ENCODE measurements at regions not wholly inside any gene's neighbourhood (a gene's known extent, or its start where the extent isn't known, plus 50 kb on each side); places are given as distances from the start of the nearest gene placed in this dataset.
A peak's percentile ranks its signal among the peaks of the same experiment; 100 is the strongest.

GRCh38 chr2:196487417-196487816, 152.1 kb upstream of the CCDC150 start:
- no peak for DNase-seq (ENCODE audit: low read depth)
- TF ChIP-seq CTCF (IDR thresholded peaks at IDR 0.05; ENCODE audit: insufficient read depth, low read length, severe bottlenecking): no peak
- Histone ChIP-seq H3K36me3 (ENCODE audit: control insufficient read depth, insufficient read depth, low read length) (no peaks in the 10 kb centered on the region), H3K27me3 (ENCODE audit: control insufficient read depth, insufficient read depth, low read length) (no peaks in the 10 kb centered on the region), H3K4me3 (ENCODE audit: low read depth, low read length) (no peak overlapping the region)
- no peak for FAIRE-seq

DNA sequence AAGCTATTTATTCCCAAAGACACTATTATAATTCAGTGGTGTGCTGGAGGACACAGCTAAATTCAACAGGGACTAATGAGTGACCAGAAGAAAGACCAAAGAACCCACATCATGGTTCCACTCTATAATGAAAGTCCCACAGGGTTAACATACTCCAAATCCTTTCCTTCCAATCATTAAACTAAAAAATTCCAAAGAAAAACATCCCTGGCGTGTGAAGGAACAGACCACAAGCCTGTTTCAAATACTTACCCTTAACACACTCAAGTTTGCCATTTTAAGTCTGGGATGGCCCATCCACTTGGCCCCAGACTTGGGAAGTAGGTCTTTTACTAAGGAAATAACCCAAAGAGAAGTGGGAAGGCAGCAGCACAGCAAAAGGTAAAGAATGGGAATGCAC, 150.1 kb upstream of the CCDC150 start:
- Histone ChIP-seq H3K4me3 (ENCODE audit: low read depth, low read length) (no peak overlapping the region), H3K36me3 (ENCODE audit: control insufficient read depth, insufficient read depth, low read length) (no peaks in the 10 kb centered on the region), H3K27me3 (ENCODE audit: control insufficient read depth, insufficient read depth, low read length) (no peaks in the 10 kb centered on the region)
- FAIRE-seq (no peak), DNase-seq (ENCODE audit: low read depth) (no peak)
- no peak for TF ChIP-seq CTCF (IDR thresholded peaks at IDR 0.05; ENCODE audit: insufficient read depth, low read length, severe bottlenecking)

- TF ChIP-seq CTCF (IDR thresholded peaks at IDR 0.05; ENCODE audit: insufficient read depth, low read length, severe bottlenecking): no peak
- FAIRE-seq: no peak
- Histone ChIP-seq H3K27me3 (ENCODE audit: control insufficient read depth, insufficient read depth, low read length) (no peaks in the 10 kb centered on the region), H3K4me3 (ENCODE audit: low read depth, low read length) (no peak overlapping the region), H3K36me3 (ENCODE audit: control insufficient read depth, insufficient read depth, low read length) (no peaks in the 10 kb centered on the region)
- DNase-seq (ENCODE audit: low read depth): no peak
Measured at GRCh38 chr2:196492946-196493345, 146.6 kb upstream of the CCDC150 start.

DNA sequence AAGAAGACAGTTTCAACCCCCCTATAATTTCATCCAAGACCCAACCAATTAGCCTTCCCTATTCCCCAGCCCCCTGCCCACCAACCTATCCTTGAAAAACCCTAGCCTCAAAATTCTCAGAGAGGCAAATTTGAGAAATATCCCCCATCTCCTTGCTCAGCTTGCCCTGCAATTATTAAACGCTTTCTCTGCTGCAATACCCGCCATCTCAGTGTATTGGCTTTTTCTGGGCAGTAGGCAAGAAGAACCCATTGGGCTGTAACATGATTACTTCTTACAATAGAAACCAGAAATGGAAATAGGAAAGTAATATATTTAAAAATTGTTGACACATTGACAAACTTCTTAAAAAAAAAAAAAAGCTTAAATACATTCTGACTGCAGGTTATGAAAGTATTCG, 140.6 kb upstream of the CCDC150 start:
- no peaks in the 10 kb centered on the region for H3K36me3 ChIP-seq (ENCODE audit: control insufficient read depth, insufficient read depth, low read length)
- no peak overlapping the region for H3K4me3 ChIP-seq (ENCODE audit: low read depth, low read length)
- no peak for DNase-seq (ENCODE audit: low read depth)
- H3K27me3 ChIP-seq (ENCODE audit: control insufficient read depth, insufficient read depth, low read length): no peaks in the 10 kb centered on the region
- no peak for FAIRE-seq
- no peak for TF ChIP-seq CTCF (IDR thresholded peaks at IDR 0.05; ENCODE audit: insufficient read depth, low read length, severe bottlenecking)

- DNase-seq (ENCODE audit: low read depth): no peak
- no peak for FAIRE-seq
- no peaks in the 10 kb centered on the region for H3K27me3 ChIP-seq (ENCODE audit: control insufficient read depth, insufficient read depth, low read length)
- no peak for TF ChIP-seq CTCF (IDR thresholded peaks at IDR 0.05; ENCODE audit: insufficient read depth, low read length, severe bottlenecking)
- no peak overlapping the region for H3K4me3 ChIP-seq (ENCODE audit: low read depth, low read length)
- no peaks in the 10 kb centered on the region for H3K36me3 ChIP-seq (ENCODE audit: control insufficient read depth, insufficient read depth, low read length)
Measured at GRCh38 chr2:196499686-196500085, 139.8 kb upstream of the CCDC150 start.

- peak; percentile 49 for DNase-seq (ENCODE audit: low read depth)
- H3K36me3 ChIP-seq (ENCODE audit: control insufficient read depth, insufficient read depth, low read length): no peaks in the 10 kb centered on the region
- H3K27me3 ChIP-seq (ENCODE audit: control insufficient read depth, insufficient read depth, low read length): no peaks in the 10 kb centered on the region
- H3K4me3 ChIP-seq (ENCODE audit: low read depth, low read length): no peak overlapping the region
- no peak for FAIRE-seq
- TF ChIP-seq CTCF (IDR thresholded peaks at IDR 0.05; ENCODE audit: insufficient read depth, low read length, severe bottlenecking): no peak
Measured at GRCh38 chr2:196500686-196501431, 138.7 kb upstream of the CCDC150 start.
